IMR-90 (cell line): ENCODE measurements at regions not wholly inside any gene's neighbourhood (a gene's known extent, or its start where the extent isn't known, plus 50 kb on each side); places are given as distances from the start of the nearest gene placed in this dataset.

ENCODE experiments used
- ATAC-seq: fragments of 200-7000 bp; cut with Tn5 transposase; 2 replicates; pipeline ENCODE4 v1.9.1; 2020; ENCODE audit warnings: low read depth, mild to moderate bottlenecking, moderate library complexity
- BruUV-seq: library from RNA; stranded (reverse); fragments of 400-500 nt; replicated peaks from 2 replicates; lab custom pipeline; 2021; lab: Mats Ljungman, UMichigan
- CTCF ChIA-PET: fragments of 300-600 bp; formaldehyde crosslinking; extraction: SDS; loops from one replicate; lab custom pipeline; 2021; ENCODE audit warnings: antibody characterized with exemption; lab: Yijun Ruan, JAX
- POLR2A ChIA-PET: fragments of 300-600 bp; sonication (Branson Sonifier 250); formaldehyde crosslinking; loops from one replicate; lab custom pipeline; 2022; ENCODE audit warnings: antibody characterized with exemption; ENCODE audit not compliant: unreplicated experiment; lab: Charles Lee
- DNase-seq: peaks from one replicate; pipeline ENCODE4 v3.0.0; 2013
- H2AFZ ChIP-seq: replicated peaks from 2 replicates; pipeline ENCODE3; 2013; ENCODE audit warnings: low read length, mild to moderate bottlenecking; ENCODE audit not compliant: poor library complexity
- H2AK5ac ChIP-seq: 2 replicates; pipeline ENCODE4 v1.6.1; 2013; ENCODE audit warnings: low read depth, low read length, inconsistent platforms
- H2AK9ac ChIP-seq: replicated peaks from 2 replicates; pipeline ENCODE3; 2013; ENCODE audit warnings: mild to moderate bottlenecking, low read depth, low read length, moderate library complexity; ENCODE audit not compliant: poor library complexity
- H2BK120ac ChIP-seq: 2 replicates; pipeline ENCODE4 v1.6.1; 2013; ENCODE audit warnings: low read depth, low read length, inconsistent platforms
- H2BK15ac ChIP-seq: 3 replicates; pipeline ENCODE4 v1.6.1; 2013; ENCODE audit warnings: low read depth, low read length, inconsistent platforms
- H2BK20ac ChIP-seq: 2 replicates; pipeline ENCODE4 v1.6.1; 2013; ENCODE audit warnings: low read depth, mild to moderate bottlenecking, inconsistent platforms, low read length, moderate library complexity
- H2BK5ac ChIP-seq: 2 replicates; pipeline ENCODE4 v1.6.1; 2013; ENCODE audit warnings: mild to moderate bottlenecking, low read depth, low read length, inconsistent platforms; ENCODE audit not compliant: poor library complexity, severe bottlenecking
- H3K14ac ChIP-seq: replicated peaks from 2 replicates; pipeline ENCODE4 v1.6.1; 2013; ENCODE audit warnings: low read depth, low read length, inconsistent platforms
- H3K18ac ChIP-seq: 2 replicates; pipeline ENCODE4 v1.6.1; 2013; ENCODE audit warnings: low read depth, low read length, control low read depth
- H3K23ac ChIP-seq: 2 replicates; pipeline ENCODE4 v1.6.1; 2013; ENCODE audit warnings: low read depth, low read length, inconsistent platforms
- H3K27ac ChIP-seq: 2 replicates; pipeline ENCODE4 v1.5.1; 2013; ENCODE audit warnings: mild to moderate bottlenecking, control low read depth, low read length; ENCODE audit not compliant: insufficient read depth
- H3K27me3 ChIP-seq: 2 replicates; pipeline ENCODE4 v1.6.1; 2013; ENCODE audit warnings: low read length; ENCODE audit not compliant: control insufficient read depth, insufficient read depth
- H3K36me3 ChIP-seq: 2 replicates; pipeline ENCODE4 v1.6.1; 2013; ENCODE audit warnings: low read length, mixed read lengths; ENCODE audit not compliant: control insufficient read depth, insufficient read depth
- H3K4ac ChIP-seq: 2 replicates; pipeline ENCODE4 v1.6.1; 2013; ENCODE audit warnings: low read depth, low read length, inconsistent platforms
- H3K4me1 ChIP-seq: 2 replicates; pipeline ENCODE4 v1.6.1; 2013; ENCODE audit warnings: low read length, mixed read lengths; ENCODE audit not compliant: control insufficient read depth, insufficient read depth
- H3K4me2 ChIP-seq: 2 replicates; pipeline ENCODE4 v1.6.1; 2013; ENCODE audit warnings: low read depth, mild to moderate bottlenecking, control low read depth, low read length, moderate library complexity
- H3K4me3 ChIP-seq: 2 replicates; pipeline ENCODE4 v1.5.1; 2013; ENCODE audit warnings: low read depth, mild to moderate bottlenecking, control low read depth, low read length, moderate library complexity; ENCODE audit not compliant: insufficient read depth
- H3K56ac ChIP-seq: 2 replicates; pipeline ENCODE4 v1.6.1; 2013; ENCODE audit warnings: low read length, inconsistent platforms; ENCODE audit not compliant: insufficient read depth; ENCODE audit errors: extremely low read depth
- H3K79me1 ChIP-seq, 2 experiments: 2 replicates each; pipeline ENCODE4 v1.6.1; 2013; ENCODE audit warnings: low read length in 2 of 2, inconsistent platforms in 1 of 2, low read depth in 1 of 2
- H3K9ac ChIP-seq: 2 replicates; pipeline ENCODE4 v1.6.1; 2013; ENCODE audit warnings: low read depth, low read length, control low read depth
- H3K9me1 ChIP-seq: 2 replicates; pipeline ENCODE4 v1.6.1; 2013; ENCODE audit warnings: low read length, inconsistent platforms; ENCODE audit not compliant: insufficient read depth
- H3K9me3 ChIP-seq: 2 replicates; pipeline ENCODE4 v1.6.1; 2013; ENCODE audit warnings: low read length; ENCODE audit not compliant: control insufficient read depth, insufficient read depth
- H4K20me1 ChIP-seq: 2 replicates; pipeline ENCODE4 v1.6.1; 2013; ENCODE audit warnings: low read length, inconsistent platforms; ENCODE audit not compliant: insufficient read depth
- H4K5ac ChIP-seq: 2 replicates; pipeline ENCODE4 v1.6.1; 2013; ENCODE audit warnings: mild to moderate bottlenecking, low read depth, low read length, control low read depth
- H4K8ac ChIP-seq, 2 experiments: 2 replicates each; pipeline ENCODE4 v1.6.1; 2013; ENCODE audit warnings: low read depth in 2 of 2, low read length in 2 of 2, control low read depth in 1 of 2, inconsistent platforms in 1 of 2
- H4K91ac ChIP-seq: 2 replicates; pipeline ENCODE4 v1.6.1; 2013; ENCODE audit warnings: low read depth, low read length, inconsistent platforms; ENCODE audit not compliant: insufficient read depth
- BHLHE40 ChIP-seq: fragments of 150-350 bp; IDR thresholded peaks from 2 replicates; pipeline ENCODE4 v1.6.1; 2016; ENCODE audit warnings: mild to moderate bottlenecking, low read depth, low read length
- CEBPB ChIP-seq: IDR thresholded peaks from 2 replicates; pipeline ENCODE4 v1.6.1; 2012; ENCODE audit warnings: low read depth, low read length, improper control_type of control experiment
- CHD1 ChIP-seq: IDR thresholded peaks from 2 replicates; pipeline ENCODE4 v1.6.1; 2012; ENCODE audit warnings: low read depth, low read length, improper control_type of control experiment
- CTCF ChIP-seq: conservative IDR thresholded peaks from 2 replicates; pipeline ENCODE4 v1.5.1; 2012; ENCODE audit warnings: mild to moderate bottlenecking, low read depth, low read length, improper control_type of control experiment
- FOS ChIP-seq: fragments of 150-350 bp; IDR thresholded peaks from 2 replicates; pipeline ENCODE4 v1.6.1; 2016; ENCODE audit warnings: low read depth, low read length
- MAFK ChIP-seq: IDR thresholded peaks from 2 replicates; pipeline ENCODE4 v1.6.1; 2012; ENCODE audit warnings: low read depth, low read length, improper control_type of control experiment
- MAZ ChIP-seq: IDR thresholded peaks from 2 replicates; pipeline ENCODE4 v1.6.1; 2012; ENCODE audit warnings: low read depth, mild to moderate bottlenecking, low read length, improper control_type of control experiment, moderate library complexity, borderline replicate concordance
- MXI1 ChIP-seq: IDR thresholded peaks from 2 replicates; pipeline ENCODE4 v1.6.1; 2012; ENCODE audit warnings: low read depth, mild to moderate bottlenecking, low read length, moderate library complexity, borderline replicate concordance
- NFE2L2 ChIP-seq: fragments of 150-350 bp; IDR thresholded peaks from 2 replicates; pipeline ENCODE4 v1.6.1; 2016; ENCODE audit warnings: low read depth, mild to moderate bottlenecking, low read length
- POLR2A ChIP-seq: IDR thresholded peaks from 2 replicates; pipeline ENCODE4 v1.6.1; 2012; ENCODE audit warnings: mild to moderate bottlenecking, low read depth, low read length
- RAD21 ChIP-seq: IDR thresholded peaks from 2 replicates; pipeline ENCODE4 v1.6.1; 2012; ENCODE audit warnings: low read length, improper control_type of control experiment
- RCOR1 ChIP-seq: IDR thresholded peaks from 2 replicates; pipeline ENCODE4 v1.6.1; 2012; ENCODE audit warnings: mild to moderate bottlenecking, low read length, improper control_type of control experiment; ENCODE audit not compliant: insufficient replicate concordance
- RFX5 ChIP-seq: IDR thresholded peaks from 2 replicates; pipeline ENCODE4 v1.8.0; 2012; ENCODE audit warnings: low read depth, mild to moderate bottlenecking, low read length, moderate library complexity
- USF2 ChIP-seq: fragments of 150-350 bp; IDR thresholded peaks from 2 replicates; pipeline ENCODE4 v1.6.1; 2017; ENCODE audit warnings: mild to moderate bottlenecking, antibody characterized with exemption, low read length, low read depth
- WGBS, 2 experiments: methylation state at CpG; one replicate each; pipeline versions ENCODE4 v1.1.5 to v1.1.7; 2013; ENCODE audit warnings: missing lambda C conversion rate in 2 of 2; ENCODE audit not compliant: insufficient read length in 1 of 2; ENCODE audit errors: extremely low coverage in 2 of 2; 5-methylcytosine and 5-hydroxymethylcytosine counted together
- dilution Hi-C: fragments of 300-500 bp; cut with HindIII; formaldehyde crosslinking; loops from one replicate; pipeline ENCODE4 v1.14.3; 2018; ENCODE audit warnings: low sequenced_read_pairs; ENCODE audit not compliant: unreplicated experiment
- in situ Hi-C: fragments of 300-500 bp; cut with MboI; formaldehyde crosslinking; loops from 3 replicates; pipeline ENCODE4 v1.14.3; 2019; ENCODE audit warnings: low sequenced_read_pairs, inconsistent platforms, mixed read lengths
- intact Hi-C: fragments of 100-400 bp; cut with micrococcal nuclease; formaldehyde crosslinking; loops from 2 replicates; pipeline ENCODE4 v1.10.0; 2022

- no peak for DNase-seq
- TF ChIP-seq BHLHE40: no peak
- no peak for TF ChIP-seq MAZ
- no peak for TF ChIP-seq CEBPB
- TF ChIP-seq RAD21: no peak
- no peak for TF ChIP-seq USF2
- no peak for TF ChIP-seq RCOR1
- no peak for TF ChIP-seq CHD1
- no peak for TF ChIP-seq FOS
- TF ChIP-seq MAFK: no peak
- TF ChIP-seq MXI1: no peak
- TF ChIP-seq RFX5: no peak
- no peak for TF ChIP-seq NFE2L2
- no peak for TF ChIP-seq CTCF
- TF ChIP-seq POLR2A: no peak
- H3K4me2 ChIP-seq: no peak overlapping the region
- H2BK20ac ChIP-seq: no peak overlapping the region
- H4K8ac ChIP-seq: no peak overlapping the region
- no peak overlapping the region for H3K4ac ChIP-seq
- no peaks in the 10 kb centered on the region for H4K20me1 ChIP-seq
- H3K79me1 ChIP-seq: no peaks in the 10 kb centered on the region
- no peaks in the 10 kb centered on the region for H3K4me1 ChIP-seq
- H2BK5ac ChIP-seq: no peak overlapping the region
- H3K36me3 ChIP-seq: no peaks in the 10 kb centered on the region
- no peak overlapping the region for H3K56ac ChIP-seq
- H3K18ac ChIP-seq: no peak overlapping the region
- H3K9me1 ChIP-seq: no peaks in the 10 kb centered on the region
- in situ Hi-C loops: no loop called here
- WGBS, 2 experiments: no CpG with 5 or more reads among the region's 1 CpG
- no peak overlapping the region for H3K14ac ChIP-seq
- POLR2A ChIA-PET: no interaction called here
- H2BK15ac ChIP-seq: no peak overlapping the region
- no peaks in the 10 kb centered on the region for H3K9me3 ChIP-seq
- no peak overlapping the region for H2AK5ac ChIP-seq
- H2AFZ ChIP-seq: no peak overlapping the region
- ATAC-seq: no peak
- no peak overlapping the region for H3K4me3 ChIP-seq
- no peaks in the 10 kb centered on the region for H3K27me3 ChIP-seq
- H4K91ac ChIP-seq: no peak overlapping the region
- intact Hi-C loops: no loop called here
- H4K5ac ChIP-seq: no peak overlapping the region
- no peak overlapping the region for H3K27ac ChIP-seq
- H3K9ac ChIP-seq: no peak overlapping the region
- CTCF ChIA-PET: no interaction called here
- H2AK9ac ChIP-seq: no peak overlapping the region
- dilution Hi-C loops: no loop called here
- no peak overlapping the region for H3K23ac ChIP-seq
- BruUV-seq: no TSS peak
- H2BK120ac ChIP-seq: no peak overlapping the region
Observed at GRCh38 chr6:104644848-104645247, 214.9 kb downstream of the HACE1 start.
